GM18508 (cell line): ENCODE measurements at regions not wholly inside any gene's neighbourhood (a gene's known extent, or its start where the extent isn't known, plus 50 kb on each side); places are given as distances from the start of the nearest gene placed in this dataset.
A peak's percentile ranks its signal among the peaks of the same experiment; 100 is the strongest.

Experiments
- ATAC-seq: cut with Tn5 transposase; IDR thresholded peaks from one replicate; pipeline ENCODE4 v1.9.1; 2021; ENCODE audit warnings: moderate number of reproducible peaks; ENCODE audit not compliant: insufficient read depth, unreplicated experiment

GRCh38 chr12:115353467-115353866 lies 669.5 kb upstream of the TBX3 start:
- ATAC-seq, result no peak

GRCh38 chr12:115351514-115352077 lies 667.6 kb upstream of the TBX3 start:
- no peak for ATAC-seq

- no peak for ATAC-seq
These were observed 665.7 kb upstream of the TBX3 start for GRCh38 chr12:115349711-115350110.

- no peak for ATAC-seq
These were observed 664.3 kb upstream of the TBX3 start for GRCh38 chr12:115348301-115348700.

- ATAC-seq, result no peak
These were observed 659.6 kb upstream of the TBX3 start for GRCh38 chr12:115343601-115344000.

- ATAC-seq, result no peak
These were observed 659.0 kb upstream of the TBX3 start for GRCh38 chr12:115343008-115343407.

- ATAC-seq, result no peak
These were observed 657.5 kb upstream of the TBX3 start for GRCh38 chr12:115341442-115341841.

GRCh38 chr12:115338566-115339294 lies 654.8 kb upstream of the TBX3 start:
- ATAC-seq, result no peak

- ATAC-seq, result no peak
These were observed 653.9 kb upstream of the TBX3 start for GRCh38 chr12:115337693-115338543.

- no peak for ATAC-seq
These were observed 652.5 kb upstream of the TBX3 start for GRCh38 chr12:115336506-115336905.

GRCh38 chr12:115335594-115335993 lies 651.6 kb upstream of the TBX3 start:
- ATAC-seq, result no peak

- no peak for ATAC-seq
These were observed 651.1 kb upstream of the TBX3 start for GRCh38 chr12:115335048-115335447.

GRCh38 chr12:115332945-115333344 lies 649.0 kb upstream of the TBX3 start:
- ATAC-seq, result no peak

GRCh38 chr12:115325858-115326257 lies 641.9 kb upstream of the TBX3 start:
- no peak for ATAC-seq

GRCh38 chr12:115324949-115325593 lies 641.1 kb upstream of the TBX3 start:
- ATAC-seq, result no peak

GRCh38 chr12:115323223-115323905 lies 639.4 kb upstream of the TBX3 start:
- no peak for ATAC-seq

GRCh38 chr12:115322275-115322674 lies 638.3 kb upstream of the TBX3 start:
- ATAC-seq, result peak; percentile 87

GRCh38 chr12:115320967-115321366 lies 637.0 kb upstream of the TBX3 start:
- ATAC-seq, result no peak

- ATAC-seq, result no peak
These were observed 636.5 kb upstream of the TBX3 start for GRCh38 chr12:115320451-115320850.

GRCh38 chr12:115319446-115320040 lies 635.6 kb upstream of the TBX3 start:
- no peak for ATAC-seq
